ENCODE measurements at regions not wholly inside any gene's neighbourhood (a gene's known extent, or its start where the extent isn't known, plus 50 kb on each side); places are given as distances from the start of the nearest gene placed in this dataset.

GRCh38 chr9:135185060-135185459 is 97.6 kb downstream of the OLFM1 start:
- no peak overlapping the region for H3K9ac ChIP-seq (ENCODE audit: low read depth, low read length, poor library complexity, severe bottlenecking)
- H3K4me1 ChIP-seq (ENCODE audit: insufficient read depth, low read length, poor library complexity, severe bottlenecking), result no peaks in the 10 kb centered on the region
- H3K79me2 ChIP-seq (ENCODE audit: insufficient read depth, low read length), result no peaks in the 10 kb centered on the region
- no peaks in the 10 kb centered on the region for H3F3A ChIP-seq (ENCODE audit: low read depth)
- no peak overlapping the region for H3K4me2 ChIP-seq (ENCODE audit: low read depth, low read length, poor library complexity, severe bottlenecking)
- no peak overlapping the region for H2AFZ ChIP-seq (ENCODE audit: low read length)
- no peak for TF ChIP-seq CTCF (conservative IDR thresholded peaks at IDR 0.05; ENCODE audit: low read length)
- TF ChIP-seq EZH2phosphoT487 (IDR thresholded peaks at IDR 0.05; ENCODE audit: borderline replicate concordance), result no peak
- no peak overlapping the region for H3K4me3 ChIP-seq (ENCODE audit: low read length, poor library complexity, severe bottlenecking)
- H3K9me2 ChIP-seq (replicated peaks; ENCODE audit: low read depth, low read length), result no peaks in the 10 kb centered on the region
- no peaks in the 10 kb centered on the region; the same call in 1 of the 2 replicates for H3K9me3 ChIP-seq (ENCODE audit: insufficient read depth, low read depth, low read length)
- H3K27me3 ChIP-seq (ENCODE audit: insufficient read depth, low read length, poor library complexity, severe bottlenecking), result no peaks in the 10 kb centered on the region
- no peaks in the 10 kb centered on the region for H3K36me3 ChIP-seq (ENCODE audit: insufficient read depth, low read length)
- H4K20me1 ChIP-seq (ENCODE audit: insufficient read depth, low read length, poor library complexity, severe bottlenecking), result no peaks in the 10 kb centered on the region

GRCh38 chr9:135186248-135187164 is 99.0 kb downstream of the OLFM1 start:
- Histone ChIP-seq H4K20me1 (ENCODE audit: insufficient read depth, low read length, poor library complexity, severe bottlenecking) (no peaks in the 10 kb centered on the region), H2AFZ (ENCODE audit: low read length) (no peak overlapping the region), H3K4me2 (ENCODE audit: low read depth, low read length, poor library complexity, severe bottlenecking) (no peak overlapping the region), H3K36me3 (ENCODE audit: insufficient read depth, low read length) (no peaks in the 10 kb centered on the region), H3K9me2 (replicated peaks; ENCODE audit: low read depth, low read length) (no peaks in the 10 kb centered on the region), H3K9me3 (ENCODE audit: insufficient read depth, low read depth, low read length) (no peaks in the 10 kb centered on the region), H3K4me3 (ENCODE audit: low read length, poor library complexity, severe bottlenecking) (no peak overlapping the region), H3K27me3 (ENCODE audit: insufficient read depth, low read length, poor library complexity, severe bottlenecking) (no peaks in the 10 kb centered on the region), H3F3A (ENCODE audit: low read depth) (no peaks in the 10 kb centered on the region), H3K79me2 (ENCODE audit: insufficient read depth, low read length) (no peaks in the 10 kb centered on the region), H3K4me1 (ENCODE audit: insufficient read depth, low read length, poor library complexity, severe bottlenecking) (no peaks in the 10 kb centered on the region), H3K9ac (ENCODE audit: low read depth, low read length, poor library complexity, severe bottlenecking) (no peak overlapping the region)
- TF ChIP-seq CTCF (conservative IDR thresholded peaks at IDR 0.05; ENCODE audit: low read length), result no peak
- TF ChIP-seq EZH2phosphoT487 (IDR thresholded peaks at IDR 0.05; ENCODE audit: borderline replicate concordance), result no peak

- no peak overlapping the region for H3K9ac ChIP-seq (ENCODE audit: low read depth, low read length, poor library complexity, severe bottlenecking)
- no peaks in the 10 kb centered on the region for H3K4me1 ChIP-seq (ENCODE audit: insufficient read depth, low read length, poor library complexity, severe bottlenecking)
- H3K4me2 ChIP-seq (ENCODE audit: low read depth, low read length, poor library complexity, severe bottlenecking), result no peak overlapping the region
- TF ChIP-seq EZH2phosphoT487 (IDR thresholded peaks at IDR 0.05; ENCODE audit: borderline replicate concordance) (no peak), CTCF (conservative IDR thresholded peaks at IDR 0.05; ENCODE audit: low read length) (no peak)
- H4K20me1 ChIP-seq (ENCODE audit: insufficient read depth, low read length, poor library complexity, severe bottlenecking), result no peaks in the 10 kb centered on the region
- no peaks in the 10 kb centered on the region for H3K9me3 ChIP-seq (ENCODE audit: insufficient read depth, low read depth, low read length)
- H3K9me2 ChIP-seq (replicated peaks; ENCODE audit: low read depth, low read length), result no peaks in the 10 kb centered on the region
- H3K4me3 ChIP-seq (ENCODE audit: low read length, poor library complexity, severe bottlenecking), result no peak overlapping the region
- no peaks in the 10 kb centered on the region for H3F3A ChIP-seq (ENCODE audit: low read depth)
- H2AFZ ChIP-seq (ENCODE audit: low read length), result no peak overlapping the region
- H3K79me2 ChIP-seq (ENCODE audit: insufficient read depth, low read length), result no peaks in the 10 kb centered on the region
- no peaks in the 10 kb centered on the region for H3K36me3 ChIP-seq (ENCODE audit: insufficient read depth, low read length)
- H3K27me3 ChIP-seq (ENCODE audit: insufficient read depth, low read length, poor library complexity, severe bottlenecking), result no peaks in the 10 kb centered on the region
Observed at GRCh38 chr9:135187365-135187764, 99.9 kb downstream of the OLFM1 start.

Measured in Loucy (cell line).